GM23338 (cell line): ENCODE measurements at regions not wholly inside any gene's neighbourhood (a gene's known extent, or its start where the extent isn't known, plus 50 kb on each side); places are given as distances from the start of the nearest gene placed in this dataset.

ENCODE experiments used
- CREB1 ChIP-seq: fragments of 250-450 bp; sonication (Bioruptor Pico); IDR thresholded peaks from 2 replicates; pipeline ENCODE4 v1.5.0; 2020; ENCODE audit warnings: low read depth, mild to moderate bottlenecking, moderate library complexity
- EZH2 ChIP-seq: fragments of 200-600 bp; sonication (generic); IDR thresholded peaks from one replicate; pipeline ENCODE4 v1.8.0; 2017; ENCODE audit warnings: antibody characterized with exemption, mild to moderate bottlenecking, low read depth; ENCODE audit not compliant: unreplicated experiment
- EZH2phosphoT487 ChIP-seq: fragments of 200-600 bp; sonication (generic); IDR thresholded peaks from one replicate; pipeline ENCODE4 v1.8.1; 2018; ENCODE audit warnings: antibody characterized with exemption; ENCODE audit not compliant: unreplicated experiment
- JUNB ChIP-seq: IDR thresholded peaks from one replicate; pipeline ENCODE4 v1.6.1; 2016; ENCODE audit warnings: antibody characterized with exemption; ENCODE audit not compliant: unreplicated experiment
- NANOG ChIP-seq: IDR thresholded peaks from 2 replicates; pipeline ENCODE4 v1.6.1; 2016; ENCODE audit warnings: antibody characterized with exemption, borderline replicate concordance
- POLR2AphosphoS5 ChIP-seq: IDR thresholded peaks from 2 replicates; pipeline ENCODE4 v1.6.1; 2016; ENCODE audit warnings: antibody characterized with exemption, low read depth
- ZNF331 ChIP-seq: fragments of 250-450 bp; sonication (Bioruptor Pico); IDR thresholded peaks from 2 replicates; pipeline ENCODE4 v1.5.0; 2020; ENCODE audit warnings: low read depth, mild to moderate bottlenecking, moderate library complexity
- TF ChIP-seq, protein P1 (sequence below), 2 experiments: fragments of 200-600 bp in 1 of 2; sonication (generic) in 1 of 2; conservative IDR thresholded peaks; 2 replicates each; pipeline versions ENCODE4 v1.5.1 to v1.6.1; 2016 to 2017; ENCODE audit warnings: antibody characterized with exemption in 2 of 2, low read depth in 2 of 2, mild to moderate bottlenecking in 2 of 2, moderate library complexity in 1 of 2
- TF ChIP-seq, protein P2 (sequence below): IDR thresholded peaks from one replicate; pipeline ENCODE4 v1.6.1; 2018; ENCODE audit warnings: antibody characterized with exemption; ENCODE audit not compliant: unreplicated experiment
- TF ChIP-seq, protein P3 (sequence below): IDR thresholded peaks from 2 replicates; pipeline ENCODE4 v1.6.1; 2016; ENCODE audit warnings: antibody characterized with exemption

DNA sequence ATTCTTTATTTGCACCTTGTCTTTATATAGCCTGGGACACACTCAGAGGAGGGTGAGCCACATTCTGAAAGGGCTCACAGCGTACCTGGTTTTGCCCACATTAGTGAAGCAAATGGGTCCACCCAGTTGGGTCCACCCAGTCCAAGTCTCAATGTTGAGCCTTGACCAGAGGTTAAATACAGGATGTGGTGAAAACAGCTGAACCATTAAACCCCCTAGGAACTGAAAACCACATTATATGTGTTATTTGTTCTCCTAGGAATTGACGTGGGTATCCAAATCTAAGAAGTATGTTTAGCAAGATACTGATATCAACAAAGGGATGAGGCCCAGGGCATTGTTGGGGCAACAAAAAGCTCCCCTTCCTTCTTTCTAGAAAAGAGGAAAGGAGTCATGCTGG lies 83.8 kb downstream of the SETD4 start:
- TF ChIP-seq EZH2 (no peak), EZH2phosphoT487 (no peak), POLR2AphosphoS5 (no peak), CREB1 (CRISPR knock-in tag) (no peak), ZNF331 (CRISPR knock-in tag) (no peak), NANOG (no peak), JUNB (no peak)
- TF ChIP-seq, protein P1, sequence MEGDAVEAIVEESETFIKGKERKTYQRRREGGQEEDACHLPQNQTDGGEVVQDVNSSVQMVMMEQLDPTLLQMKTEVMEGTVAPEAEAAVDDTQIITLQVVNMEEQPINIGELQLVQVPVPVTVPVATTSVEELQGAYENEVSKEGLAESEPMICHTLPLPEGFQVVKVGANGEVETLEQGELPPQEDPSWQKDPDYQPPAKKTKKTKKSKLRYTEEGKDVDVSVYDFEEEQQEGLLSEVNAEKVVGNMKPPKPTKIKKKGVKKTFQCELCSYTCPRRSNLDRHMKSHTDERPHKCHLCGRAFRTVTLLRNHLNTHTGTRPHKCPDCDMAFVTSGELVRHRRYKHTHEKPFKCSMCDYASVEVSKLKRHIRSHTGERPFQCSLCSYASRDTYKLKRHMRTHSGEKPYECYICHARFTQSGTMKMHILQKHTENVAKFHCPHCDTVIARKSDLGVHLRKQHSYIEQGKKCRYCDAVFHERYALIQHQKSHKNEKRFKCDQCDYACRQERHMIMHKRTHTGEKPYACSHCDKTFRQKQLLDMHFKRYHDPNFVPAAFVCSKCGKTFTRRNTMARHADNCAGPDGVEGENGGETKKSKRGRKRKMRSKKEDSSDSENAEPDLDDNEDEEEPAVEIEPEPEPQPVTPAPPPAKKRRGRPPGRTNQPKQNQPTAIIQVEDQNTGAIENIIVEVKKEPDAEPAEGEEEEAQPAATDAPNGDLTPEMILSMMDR (conservative IDR thresholded peaks at IDR 0.05; ENCODE audit: low read depth in 2 of 2): no peak
- TF ChIP-seq, protein P2, sequence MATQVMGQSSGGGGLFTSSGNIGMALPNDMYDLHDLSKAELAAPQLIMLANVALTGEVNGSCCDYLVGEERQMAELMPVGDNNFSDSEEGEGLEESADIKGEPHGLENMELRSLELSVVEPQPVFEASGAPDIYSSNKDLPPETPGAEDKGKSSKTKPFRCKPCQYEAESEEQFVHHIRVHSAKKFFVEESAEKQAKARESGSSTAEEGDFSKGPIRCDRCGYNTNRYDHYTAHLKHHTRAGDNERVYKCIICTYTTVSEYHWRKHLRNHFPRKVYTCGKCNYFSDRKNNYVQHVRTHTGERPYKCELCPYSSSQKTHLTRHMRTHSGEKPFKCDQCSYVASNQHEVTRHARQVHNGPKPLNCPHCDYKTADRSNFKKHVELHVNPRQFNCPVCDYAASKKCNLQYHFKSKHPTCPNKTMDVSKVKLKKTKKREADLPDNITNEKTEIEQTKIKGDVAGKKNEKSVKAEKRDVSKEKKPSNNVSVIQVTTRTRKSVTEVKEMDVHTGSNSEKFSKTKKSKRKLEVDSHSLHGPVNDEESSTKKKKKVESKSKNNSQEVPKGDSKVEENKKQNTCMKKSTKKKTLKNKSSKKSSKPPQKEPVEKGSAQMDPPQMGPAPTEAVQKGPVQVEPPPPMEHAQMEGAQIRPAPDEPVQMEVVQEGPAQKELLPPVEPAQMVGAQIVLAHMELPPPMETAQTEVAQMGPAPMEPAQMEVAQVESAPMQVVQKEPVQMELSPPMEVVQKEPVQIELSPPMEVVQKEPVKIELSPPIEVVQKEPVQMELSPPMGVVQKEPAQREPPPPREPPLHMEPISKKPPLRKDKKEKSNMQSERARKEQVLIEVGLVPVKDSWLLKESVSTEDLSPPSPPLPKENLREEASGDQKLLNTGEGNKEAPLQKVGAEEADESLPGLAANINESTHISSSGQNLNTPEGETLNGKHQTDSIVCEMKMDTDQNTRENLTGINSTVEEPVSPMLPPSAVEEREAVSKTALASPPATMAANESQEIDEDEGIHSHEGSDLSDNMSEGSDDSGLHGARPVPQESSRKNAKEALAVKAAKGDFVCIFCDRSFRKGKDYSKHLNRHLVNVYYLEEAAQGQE: no peak
- TF ChIP-seq, protein P3, sequence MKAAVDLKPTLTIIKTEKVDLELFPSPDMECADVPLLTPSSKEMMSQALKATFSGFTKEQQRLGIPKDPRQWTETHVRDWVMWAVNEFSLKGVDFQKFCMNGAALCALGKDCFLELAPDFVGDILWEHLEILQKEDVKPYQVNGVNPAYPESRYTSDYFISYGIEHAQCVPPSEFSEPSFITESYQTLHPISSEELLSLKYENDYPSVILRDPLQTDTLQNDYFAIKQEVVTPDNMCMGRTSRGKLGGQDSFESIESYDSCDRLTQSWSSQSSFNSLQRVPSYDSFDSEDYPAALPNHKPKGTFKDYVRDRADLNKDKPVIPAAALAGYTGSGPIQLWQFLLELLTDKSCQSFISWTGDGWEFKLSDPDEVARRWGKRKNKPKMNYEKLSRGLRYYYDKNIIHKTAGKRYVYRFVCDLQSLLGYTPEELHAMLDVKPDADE: no peak
